ENCODE measurements at regions not wholly inside any gene's neighbourhood (a gene's known extent, or its start where the extent isn't known, plus 50 kb on each side); places are given as distances from the start of the nearest gene placed in this dataset.

DNA sequence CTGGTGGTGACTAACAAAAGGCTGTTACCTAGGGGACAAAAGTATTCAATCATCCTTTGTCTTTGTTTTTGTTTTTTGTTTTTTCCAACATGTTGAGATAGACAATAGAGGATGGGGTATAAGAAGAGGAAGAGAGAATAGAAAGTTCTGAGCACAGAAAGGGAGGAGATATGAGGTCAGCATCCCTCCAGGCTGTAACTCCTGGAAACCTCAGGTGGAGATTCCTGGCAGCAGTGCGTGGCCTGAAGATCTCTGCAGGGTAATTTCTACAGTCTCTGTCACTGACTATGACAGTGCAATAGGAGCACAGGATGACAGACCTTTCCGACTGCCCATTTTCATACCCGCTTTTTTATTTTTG, 112.1 kb downstream of the ADRB2 start:
- Histone ChIP-seq H3K9me3 (ENCODE audit: control insufficient read depth, low read depth, low read length) (no peaks in the 10 kb centered on the region), H4K5ac (ENCODE audit: insufficient read length, low read depth, low read length) (no peak overlapping the region), H3K23me2 (ENCODE audit: insufficient read length, low read depth, low read length, poor library complexity, severe bottlenecking) (no peaks in the 10 kb centered on the region), H3K18ac (ENCODE audit: insufficient read length, low read depth, low read length) (no peak overlapping the region), H3K14ac (ENCODE audit: insufficient read depth, low read length) (no peak overlapping the region), H2AFZ (ENCODE audit: low read length) (no peak overlapping the region), H3K23ac (ENCODE audit: insufficient read length, low read depth, low read length) (no peak overlapping the region), H2BK15ac (ENCODE audit: low read depth, low read length) (no peak overlapping the region), H3T11ph (ENCODE audit: low read length) (no peak overlapping the region), H4K91ac (ENCODE audit: insufficient read length, low read depth, low read length) (no peak overlapping the region), H3K79me2 (ENCODE audit: insufficient read depth, low read length) (no peaks in the 10 kb centered on the region), H2BK120ac (ENCODE audit: low read depth, low read length, poor library complexity, severe bottlenecking) (no peak overlapping the region), H3K4me2 (ENCODE audit: insufficient read depth, insufficient read length, low read length) (no peak overlapping the region), H3K4me1 (ENCODE audit: insufficient read depth, low read length) (no peaks in the 10 kb centered on the region; the same call in 1 of the 2 replicates), H4K8ac (replicated peaks; ENCODE audit: insufficient read length, low read depth, low read length) (no peak overlapping the region), H3K56ac (ENCODE audit: insufficient read length, low read depth, low read length) (no peak overlapping the region), H3K4ac (ENCODE audit: low read depth, low read length) (no peak overlapping the region), H2BK12ac (ENCODE audit: insufficient read length, low read depth, low read length) (no peak overlapping the region), H3K79me1 (ENCODE audit: insufficient read depth, low read depth, low read length, poor library complexity, severe bottlenecking) (no peaks in the 10 kb centered on the region), H4K20me1 (ENCODE audit: control insufficient read depth, insufficient read depth, insufficient read length) (no peaks in the 10 kb centered on the region), H3K27ac (ENCODE audit: insufficient read length, low read depth, low read length) (no peak overlapping the region), H3K9ac (ENCODE audit: extremely low read depth, insufficient read length, low read length) (no peak overlapping the region), H2BK20ac (ENCODE audit: low read depth, low read length, poor library complexity, severe bottlenecking) (no peak overlapping the region), H2BK5ac (ENCODE audit: insufficient read length, low read length) (no peak overlapping the region), H2AK5ac (ENCODE audit: insufficient read length, low read length) (no peak overlapping the region), H3K27me3 (ENCODE audit: insufficient read depth, low read length) (no peaks in the 10 kb centered on the region)
- Mint-ChIP-seq H3K36me3 (ENCODE audit: insufficient read depth in 1 of 3, low read depth in 3 of 3) (peaks cover 0 to 6% (median 4%) of the 10 kb centered on the region in 3 experiments; a peak in 4 of 7 replicates), H3K4me1 (peaks cover 20 to 24% of the 10 kb centered on the region in 2 experiments), H3K4me3 (no peak overlapping the region), H3K27ac (peak overlapping the region in 2 of 3 experiments; percentile 50 to 71; a peak in 2 of 7 replicates), H3K9me3 (peaks cover 3% of the 10 kb centered on the region in 2 experiments; a peak in 2 of 5 replicates), H3K27me3 (ENCODE audit: low read depth) (peaks cover 2% of the 10 kb centered on the region)
- DNase-seq = no peak
- no CpG with 5 or more reads among the region's 3 CpGs for WGBS (ENCODE audit: extremely low coverage, insufficient read length, low lambda C conversion rate)
- TF ChIP-seq, protein P1, sequence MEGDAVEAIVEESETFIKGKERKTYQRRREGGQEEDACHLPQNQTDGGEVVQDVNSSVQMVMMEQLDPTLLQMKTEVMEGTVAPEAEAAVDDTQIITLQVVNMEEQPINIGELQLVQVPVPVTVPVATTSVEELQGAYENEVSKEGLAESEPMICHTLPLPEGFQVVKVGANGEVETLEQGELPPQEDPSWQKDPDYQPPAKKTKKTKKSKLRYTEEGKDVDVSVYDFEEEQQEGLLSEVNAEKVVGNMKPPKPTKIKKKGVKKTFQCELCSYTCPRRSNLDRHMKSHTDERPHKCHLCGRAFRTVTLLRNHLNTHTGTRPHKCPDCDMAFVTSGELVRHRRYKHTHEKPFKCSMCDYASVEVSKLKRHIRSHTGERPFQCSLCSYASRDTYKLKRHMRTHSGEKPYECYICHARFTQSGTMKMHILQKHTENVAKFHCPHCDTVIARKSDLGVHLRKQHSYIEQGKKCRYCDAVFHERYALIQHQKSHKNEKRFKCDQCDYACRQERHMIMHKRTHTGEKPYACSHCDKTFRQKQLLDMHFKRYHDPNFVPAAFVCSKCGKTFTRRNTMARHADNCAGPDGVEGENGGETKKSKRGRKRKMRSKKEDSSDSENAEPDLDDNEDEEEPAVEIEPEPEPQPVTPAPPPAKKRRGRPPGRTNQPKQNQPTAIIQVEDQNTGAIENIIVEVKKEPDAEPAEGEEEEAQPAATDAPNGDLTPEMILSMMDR (conservative IDR thresholded peaks at IDR 0.05) = no peak
